Tongue (tissue), 1 donor: ENCODE measurements at regions not wholly inside any gene's neighbourhood (a gene's known extent, or its start where the extent isn't known, plus 50 kb on each side); places are given as distances from the start of the nearest gene placed in this dataset.

Experiments
- DNase-seq: peaks from one replicate; pipeline ENCODE4 v3.0.0-alpha.2; 2015

DNA sequence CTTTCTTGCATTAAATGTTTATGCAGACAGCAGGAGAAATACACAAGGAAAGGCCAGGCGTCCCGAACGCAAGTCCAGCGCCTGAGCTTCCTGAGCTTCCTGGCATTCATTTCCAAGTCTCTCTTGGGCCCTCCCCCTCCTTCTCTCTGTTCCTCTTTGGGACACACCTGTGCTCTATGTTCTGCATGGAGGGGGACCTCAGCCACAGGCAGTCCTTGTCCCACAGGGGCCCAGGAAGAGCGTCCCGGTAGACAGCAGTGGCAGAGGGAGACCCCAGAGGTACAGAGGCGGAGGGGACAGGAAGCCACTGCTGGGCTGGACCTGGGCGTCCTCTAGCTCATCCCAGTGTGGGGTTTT is 221.3 kb downstream of the C9orf50 start:
- peak; percentile 43 for DNase-seq

DNA sequence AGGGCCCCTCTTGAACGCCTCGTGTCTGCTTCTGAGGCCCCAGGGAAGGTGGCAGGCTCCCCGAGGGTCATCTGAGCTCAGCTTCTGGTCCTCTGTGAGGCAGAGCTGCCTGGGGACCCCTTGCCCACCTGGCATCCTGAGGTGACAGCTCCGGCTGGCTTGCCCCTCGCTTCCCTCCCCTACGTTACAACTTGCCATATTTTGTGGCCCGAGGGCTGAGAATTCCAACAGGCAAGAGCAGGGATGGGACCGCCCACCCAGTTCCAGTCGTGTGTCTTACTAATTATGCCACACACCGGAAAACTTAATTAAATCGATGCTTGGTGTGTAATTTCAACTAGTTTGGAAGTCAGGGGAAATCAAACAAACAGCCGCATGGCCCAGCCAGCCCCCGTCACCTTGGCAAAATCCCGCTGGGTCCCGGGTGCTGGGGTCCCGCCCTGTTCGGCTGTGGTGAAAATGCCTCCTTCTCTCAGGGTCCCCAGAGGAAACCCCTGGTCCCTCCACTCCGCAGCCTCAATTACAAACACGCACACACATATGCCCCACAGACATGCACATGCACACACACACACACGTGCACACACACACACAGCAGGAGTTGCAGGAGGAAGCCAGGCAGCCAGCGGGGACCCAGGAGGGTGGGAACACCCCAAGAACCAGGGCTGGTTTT is 221.0 kb upstream of the IER5L start:
- DNase-seq = no peak

DNA sequence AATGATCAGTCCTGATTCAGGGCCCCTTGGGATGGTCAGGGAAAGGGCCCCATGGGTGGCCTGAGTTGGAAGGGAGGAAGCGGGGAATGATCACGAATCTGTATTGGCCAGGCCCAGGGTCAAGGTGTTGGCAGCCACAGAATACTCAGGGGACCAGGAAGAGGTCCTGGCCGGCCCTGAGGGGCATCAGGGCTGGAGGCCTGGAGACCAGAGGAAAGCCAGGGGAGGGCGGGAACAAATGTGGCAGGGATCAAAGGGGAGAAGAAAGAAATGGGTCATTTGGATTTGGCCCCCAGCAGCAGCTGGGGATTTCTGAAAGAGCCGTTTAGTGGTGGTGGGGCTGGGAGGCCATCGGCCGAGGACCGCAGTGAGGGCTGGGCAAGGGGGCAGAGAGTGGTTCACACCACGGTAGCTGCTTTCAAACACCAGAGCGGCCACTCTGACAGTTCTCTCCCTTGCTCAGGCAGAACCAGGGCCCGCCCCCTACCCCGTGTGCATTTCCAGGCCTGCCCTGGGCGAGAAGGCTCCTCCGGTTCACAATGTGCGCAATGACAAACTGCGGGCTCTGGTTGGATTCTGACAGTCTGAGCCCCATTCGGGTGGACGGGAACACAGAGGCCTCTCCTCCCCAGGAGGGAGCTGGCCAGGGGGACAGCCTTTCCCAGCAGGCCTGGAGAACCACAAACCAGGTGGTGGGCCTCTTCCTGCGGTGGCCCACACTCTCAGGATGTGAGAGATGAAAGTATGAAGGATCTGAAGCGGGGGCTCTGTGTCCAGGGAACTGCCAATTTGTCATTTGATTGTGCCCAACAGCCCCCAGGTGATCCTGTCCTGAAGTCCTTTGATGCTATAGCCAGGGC is 220.3 kb upstream of the IER5L start:
- no peak for DNase-seq

DNA sequence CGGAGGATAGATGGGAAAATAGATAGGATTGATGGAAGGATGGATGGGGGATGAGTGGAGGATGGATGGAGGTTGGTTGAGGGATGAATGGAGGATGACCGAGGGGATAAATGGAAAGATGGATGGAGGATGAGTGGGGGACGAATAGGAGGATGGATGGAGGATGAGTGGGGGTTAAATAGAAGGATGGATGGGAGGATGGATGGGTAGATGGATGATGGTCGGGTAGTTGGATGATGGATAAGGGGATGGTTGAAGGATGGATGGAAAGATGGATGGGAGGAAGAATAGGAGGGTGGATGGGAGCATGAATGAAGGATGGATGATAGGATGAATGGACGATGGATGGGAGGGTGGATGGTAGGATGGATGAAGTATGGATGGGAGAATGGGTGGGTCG is 219.3 kb upstream of the IER5L start:
- DNase-seq = no peak

DNA sequence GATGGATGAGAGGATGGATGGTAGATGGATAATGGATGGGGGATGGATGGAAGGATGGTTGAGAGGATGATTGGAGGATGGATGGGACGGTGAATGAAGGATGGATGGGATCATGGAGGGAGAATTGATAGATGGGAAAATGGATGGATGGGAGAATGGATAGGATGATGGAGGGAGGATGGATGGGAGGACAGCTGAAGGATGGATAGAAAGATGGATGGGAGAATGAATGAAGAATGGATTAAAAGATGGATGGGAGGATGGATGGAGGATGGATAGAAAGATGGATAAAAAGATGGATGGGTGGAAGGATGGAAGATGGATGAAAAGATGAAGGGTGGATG is 218.3 kb upstream of the IER5L start:
- no peak for DNase-seq

DNA sequence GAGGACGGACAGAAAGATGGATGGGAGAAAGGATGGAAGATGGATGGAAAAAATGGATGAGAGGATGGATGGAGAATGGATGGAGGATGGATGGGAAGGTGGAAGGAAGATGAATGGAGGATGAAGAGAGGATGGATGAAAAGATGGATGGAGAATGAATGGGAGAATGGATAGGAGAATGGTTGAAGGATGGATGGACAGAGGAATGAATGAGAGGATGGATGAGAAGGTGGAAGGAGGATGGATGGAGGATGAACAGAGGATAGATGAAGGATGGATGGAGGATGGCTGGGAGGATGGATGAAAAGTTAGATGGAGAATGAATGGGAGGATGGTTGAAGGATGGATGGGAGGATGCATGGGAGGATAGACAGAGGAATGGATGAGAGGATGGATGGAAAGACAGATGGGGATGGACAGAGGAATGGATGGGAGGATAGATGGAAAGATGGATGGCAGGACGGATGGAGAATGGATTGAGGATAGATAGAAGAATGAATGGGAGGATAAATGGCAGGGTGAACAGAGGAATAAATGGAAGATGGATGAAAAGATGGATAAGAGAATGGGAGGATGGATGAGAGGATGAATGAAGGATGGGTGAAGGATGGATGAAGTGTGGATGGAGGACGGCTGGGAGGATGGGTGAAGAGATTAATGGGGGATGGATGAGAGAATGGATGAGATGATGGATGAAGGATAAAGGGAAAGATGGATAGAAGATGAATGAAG is 217.7 kb upstream of the IER5L start:
- DNase-seq = no peak

DNA sequence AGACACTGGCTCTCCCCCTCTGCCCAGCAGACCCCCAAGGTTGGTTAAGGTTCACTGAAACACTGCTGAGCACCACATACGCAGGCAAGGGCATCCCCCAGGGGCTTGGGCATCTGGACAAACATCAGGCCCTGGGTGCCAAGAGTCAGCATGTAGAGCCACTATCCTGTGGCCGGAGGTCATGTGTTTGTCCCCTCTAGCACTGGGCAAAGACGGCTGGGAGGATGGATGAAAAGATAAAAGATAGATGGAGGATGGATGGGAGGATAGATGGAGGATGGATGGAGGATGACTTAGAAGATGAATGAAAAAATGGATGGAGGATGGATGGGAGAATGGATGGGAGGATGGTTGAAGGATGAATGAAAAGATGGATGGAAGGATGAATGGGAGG is 216.8 kb upstream of the IER5L start:
- no peak for DNase-seq

DNA sequence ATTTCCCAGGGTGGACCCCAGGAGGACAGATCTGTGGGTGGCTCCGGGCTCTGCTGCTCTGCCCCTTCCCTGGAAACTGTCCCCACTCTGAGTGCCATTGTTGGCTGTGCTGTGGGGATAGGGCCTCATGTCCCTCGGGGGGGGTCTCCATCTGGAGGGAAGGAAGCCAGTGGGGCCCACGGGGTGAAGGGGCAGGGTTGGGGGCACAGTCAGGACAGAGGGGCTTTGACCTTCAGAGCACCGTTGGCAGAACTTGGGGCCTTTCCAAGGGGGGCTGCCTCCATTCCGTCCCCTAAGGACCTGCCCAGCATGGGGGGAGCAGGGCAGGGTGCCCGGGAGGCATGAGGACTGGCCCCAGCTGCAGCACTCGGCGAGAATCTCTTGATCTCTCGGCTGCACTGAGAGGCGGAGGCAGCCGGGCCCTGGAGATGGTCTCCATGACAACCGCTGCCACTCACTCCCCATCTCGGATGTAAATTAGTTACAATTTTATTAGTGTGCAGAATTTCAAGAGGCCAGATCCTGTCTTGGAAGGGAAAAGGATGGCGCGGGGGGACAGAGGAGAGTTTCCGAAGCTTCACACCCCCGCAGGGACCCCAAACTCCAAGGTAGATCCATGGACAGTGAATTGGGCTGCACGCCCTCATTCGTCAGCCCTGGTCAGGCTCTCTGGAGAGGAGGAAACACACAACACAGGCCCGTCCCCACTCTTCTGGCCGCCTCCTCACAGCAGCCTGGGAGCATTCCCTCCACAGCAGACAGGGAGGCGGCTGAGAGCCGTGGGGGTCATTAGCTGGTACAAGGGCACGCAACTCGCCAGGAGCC is 216.2 kb upstream of the IER5L start:
- DNase-seq = peak; percentile 46

DNA sequence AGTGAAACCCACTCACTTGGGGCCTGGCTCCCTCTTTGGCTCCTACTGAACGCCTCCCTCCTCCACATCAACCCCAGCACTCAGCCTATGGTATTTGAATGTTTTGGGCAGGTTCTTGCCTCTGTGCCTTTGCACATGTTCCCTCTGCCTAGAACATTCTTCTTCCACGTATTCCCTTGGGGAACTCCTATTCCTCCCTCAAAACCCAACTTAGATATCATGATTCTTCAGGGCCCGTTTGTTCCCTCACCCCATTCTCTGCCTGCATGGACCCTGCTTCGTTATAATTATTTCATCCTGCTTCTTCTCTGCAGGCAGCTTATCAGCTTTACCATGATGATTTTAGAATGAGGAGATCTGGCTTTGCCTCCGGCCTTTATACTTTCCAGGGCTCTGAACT is 215.0 kb upstream of the IER5L start:
- DNase-seq = no peak

DNA sequence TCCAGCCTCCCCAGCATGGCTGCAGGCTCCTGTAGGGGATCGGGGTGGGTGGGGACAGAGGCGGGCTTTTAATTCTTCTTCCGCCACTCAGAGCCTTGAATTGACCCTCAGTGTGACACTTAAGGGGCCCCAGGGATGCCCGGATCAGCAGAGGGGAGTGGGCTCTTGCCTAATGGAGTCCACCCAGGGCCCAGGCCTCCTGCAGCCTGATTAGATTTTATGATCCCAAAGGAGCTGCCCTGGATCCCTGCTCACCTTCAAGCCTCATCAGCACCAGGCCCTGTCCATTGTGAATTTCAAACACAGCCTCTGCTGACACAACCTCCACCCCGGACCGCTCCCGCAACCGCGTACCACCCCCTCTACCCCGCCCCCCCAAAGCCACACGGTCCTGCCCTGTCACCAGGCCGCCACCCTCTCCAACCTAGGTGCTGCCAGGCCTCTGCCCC is 214.1 kb upstream of the IER5L start:
- DNase-seq = no peak

DNA sequence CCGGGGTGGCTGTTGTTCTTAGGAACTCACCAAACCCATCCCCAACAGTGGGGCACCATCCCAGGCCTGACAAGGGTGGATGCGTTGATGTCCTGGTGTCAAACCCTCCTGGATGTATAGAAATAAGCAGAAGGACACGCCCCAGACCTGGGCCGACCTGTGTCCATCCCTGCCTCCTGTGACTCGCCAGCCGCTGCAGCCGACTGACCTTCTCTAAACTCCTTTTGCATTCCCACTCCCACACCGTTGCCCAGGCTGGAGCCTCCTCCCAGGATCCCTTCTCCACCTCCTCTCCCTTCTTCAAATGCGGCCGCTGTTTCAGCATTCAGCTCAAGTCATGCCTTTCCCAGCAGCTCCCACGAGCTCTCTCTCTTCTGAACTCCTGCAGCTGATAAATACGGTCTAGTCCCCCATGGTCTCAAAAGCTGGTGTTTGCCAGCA is 213.2 kb upstream of the IER5L start:
- no peak for DNase-seq

DNA sequence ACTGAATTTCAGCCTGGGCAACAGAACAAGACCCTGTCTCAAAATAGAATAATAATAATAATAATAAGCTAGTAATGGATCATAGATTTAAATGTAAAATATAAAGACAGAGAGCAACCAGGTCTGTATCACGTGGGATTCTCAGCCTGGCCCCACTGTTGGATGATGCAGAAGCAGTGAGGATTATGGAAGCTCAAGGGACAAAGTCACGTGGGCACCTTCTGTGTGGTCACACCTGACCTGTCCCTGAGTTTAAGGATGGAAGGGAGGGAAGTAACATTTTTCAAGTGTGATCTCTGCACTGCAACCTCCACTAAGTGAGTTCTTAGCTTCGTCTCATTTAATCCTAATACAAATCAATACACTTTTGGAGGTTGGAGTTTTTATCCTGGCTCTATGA is 212.5 kb upstream of the IER5L start:
- no peak for DNase-seq

DNA sequence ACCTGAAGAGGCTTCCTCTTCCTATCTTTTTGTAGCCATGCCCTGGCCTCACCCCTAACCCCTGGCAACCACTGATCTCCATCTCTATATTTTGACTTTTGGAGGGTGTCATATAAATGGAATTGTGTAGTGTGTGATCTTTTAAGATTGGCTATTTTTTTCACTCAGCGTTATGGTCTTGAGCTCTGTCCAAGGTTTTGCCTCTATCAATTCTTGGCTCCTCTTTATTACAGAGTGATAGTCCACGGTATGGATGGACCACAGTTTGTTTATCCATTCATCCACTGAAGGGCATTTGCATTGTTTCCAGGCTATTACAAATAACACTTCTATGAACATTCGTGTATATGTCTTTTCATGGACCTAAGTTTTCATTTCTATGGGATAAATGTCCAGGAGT is 209.8 kb upstream of the IER5L start:
- no peak for DNase-seq

DNA sequence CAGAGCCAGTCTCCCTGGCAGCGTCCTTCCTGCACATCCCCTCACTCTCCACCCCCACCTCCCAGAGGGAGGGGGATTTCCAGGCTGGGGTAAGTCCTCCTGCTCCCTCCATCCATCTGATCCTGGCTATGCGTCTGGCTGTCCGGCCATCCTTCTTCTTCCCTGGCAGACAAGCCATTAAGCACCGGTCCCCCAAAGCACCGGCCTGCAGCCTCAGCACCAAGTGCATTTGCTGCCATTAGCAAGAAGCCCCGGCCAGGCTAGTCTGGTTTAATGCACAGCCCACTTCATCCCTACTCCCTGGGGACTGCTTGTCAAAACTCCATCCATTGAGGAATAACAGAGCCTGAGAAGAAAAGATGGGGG is 208.7 kb upstream of the IER5L start:
- no peak for DNase-seq

DNA sequence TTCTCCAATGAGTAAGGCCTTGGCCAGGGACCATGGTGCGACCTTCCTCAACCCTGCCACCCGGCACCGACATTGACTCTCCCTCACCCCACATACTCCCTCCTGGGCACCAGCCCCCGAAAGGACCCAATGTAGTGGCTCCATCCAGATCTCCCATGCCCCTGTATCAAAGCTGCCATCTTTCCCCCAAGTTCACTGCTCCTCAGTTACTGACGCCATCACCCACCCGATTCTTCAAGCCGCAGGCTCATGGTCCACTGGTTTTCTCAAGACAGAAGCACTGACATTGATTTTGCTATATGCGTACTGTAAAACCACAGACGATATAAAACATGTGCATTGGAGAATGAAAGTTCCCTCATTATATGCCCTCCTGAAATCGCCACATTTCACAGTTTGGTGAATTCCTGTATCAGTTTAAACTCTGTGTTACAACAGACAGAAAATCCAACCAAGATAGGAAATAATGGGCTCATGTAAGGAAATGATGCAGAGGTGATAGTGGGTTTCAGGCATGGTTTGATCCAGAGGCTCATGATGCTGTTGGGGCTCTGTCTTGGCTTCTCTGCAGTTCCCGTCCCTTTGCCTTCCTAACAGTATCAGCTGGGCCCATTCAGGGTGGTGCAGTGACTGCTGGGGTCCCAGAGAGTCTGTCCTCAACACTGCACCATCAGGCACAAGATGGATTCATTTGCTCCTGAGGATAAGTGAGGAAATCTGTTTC is 207.3 kb upstream of the IER5L start:
- no peak for DNase-seq

DNA sequence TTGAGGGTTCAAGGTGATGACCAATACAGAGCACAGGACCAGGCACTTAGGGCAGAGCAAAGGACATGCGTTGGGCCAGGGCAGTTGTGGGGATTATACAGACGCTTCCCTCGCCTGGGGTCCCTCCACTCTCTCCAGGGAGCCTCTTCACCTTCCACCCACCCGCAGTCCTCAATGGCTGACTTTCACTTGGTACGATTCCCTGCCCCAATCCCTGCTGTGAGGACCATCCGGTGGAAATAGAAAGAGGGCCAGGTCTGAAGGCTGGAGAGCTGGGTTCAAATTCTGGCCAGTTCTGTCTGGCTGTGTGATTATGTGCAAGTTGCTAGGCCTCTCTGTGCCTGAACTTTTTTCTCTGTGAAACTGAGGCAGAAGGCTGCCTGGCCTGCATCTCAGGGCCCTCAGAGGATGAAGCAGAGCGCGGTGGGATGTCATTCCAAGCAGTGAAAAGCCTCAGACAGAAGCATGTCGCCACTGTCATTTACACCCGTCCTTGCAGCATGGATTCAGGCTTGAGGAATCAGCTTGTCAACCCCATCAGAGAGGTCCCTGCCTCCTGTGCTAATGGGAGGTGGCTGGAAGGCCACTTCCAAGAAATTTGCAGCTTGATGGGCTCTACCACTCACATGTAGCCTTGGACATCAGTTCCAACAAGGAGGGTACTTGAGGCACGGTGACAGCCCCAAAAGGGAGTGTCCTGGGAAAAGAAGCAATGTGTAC is 206.6 kb upstream of the IER5L start:
- DNase-seq = no peak

DNA sequence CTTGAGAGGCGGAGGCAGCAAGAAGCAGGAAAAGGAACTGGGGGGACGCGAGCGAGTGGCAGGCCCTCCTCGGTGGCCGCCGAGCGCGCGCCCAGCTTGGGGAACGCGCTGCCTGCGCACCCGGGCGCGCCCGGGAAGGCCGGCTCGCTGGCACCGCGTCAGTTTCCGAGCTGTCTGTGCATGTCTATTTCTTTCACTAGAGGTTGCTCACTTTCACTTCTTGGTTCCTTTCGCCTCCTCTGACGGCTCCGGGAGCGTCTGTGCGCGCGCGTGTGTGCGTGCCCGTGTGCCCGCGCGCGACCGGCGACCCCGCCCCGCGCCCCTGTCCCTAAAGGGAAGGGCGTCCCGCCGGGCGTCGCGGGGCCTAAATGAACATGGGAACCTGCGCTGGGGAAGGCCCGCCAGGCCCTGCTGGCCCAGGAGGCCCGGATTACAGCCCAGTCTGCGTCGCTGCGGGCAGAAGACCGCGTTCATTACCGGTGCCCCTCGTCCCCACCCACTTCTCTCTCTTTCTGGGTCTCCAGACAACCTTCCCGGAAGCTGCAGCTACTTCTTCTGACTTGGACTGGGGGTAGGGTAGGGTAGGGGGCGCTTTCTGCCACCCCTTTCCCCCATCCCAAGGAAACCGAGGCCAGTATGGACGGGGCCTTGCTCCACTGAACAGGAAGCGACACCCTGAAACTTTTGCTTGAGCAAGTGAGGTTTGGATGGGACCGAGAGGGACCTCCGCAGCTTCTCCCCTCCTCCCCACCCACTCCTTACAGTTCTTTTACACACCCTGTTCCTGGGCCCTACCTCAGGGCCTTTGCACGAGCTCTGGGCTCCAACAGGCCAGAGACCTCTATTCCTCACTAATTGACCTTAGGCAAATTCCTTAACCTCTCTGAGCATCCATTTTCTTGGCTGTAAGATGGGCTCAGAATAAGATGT is 205.8 kb upstream of the IER5L start:
- peak; percentile 90 for DNase-seq

DNA sequence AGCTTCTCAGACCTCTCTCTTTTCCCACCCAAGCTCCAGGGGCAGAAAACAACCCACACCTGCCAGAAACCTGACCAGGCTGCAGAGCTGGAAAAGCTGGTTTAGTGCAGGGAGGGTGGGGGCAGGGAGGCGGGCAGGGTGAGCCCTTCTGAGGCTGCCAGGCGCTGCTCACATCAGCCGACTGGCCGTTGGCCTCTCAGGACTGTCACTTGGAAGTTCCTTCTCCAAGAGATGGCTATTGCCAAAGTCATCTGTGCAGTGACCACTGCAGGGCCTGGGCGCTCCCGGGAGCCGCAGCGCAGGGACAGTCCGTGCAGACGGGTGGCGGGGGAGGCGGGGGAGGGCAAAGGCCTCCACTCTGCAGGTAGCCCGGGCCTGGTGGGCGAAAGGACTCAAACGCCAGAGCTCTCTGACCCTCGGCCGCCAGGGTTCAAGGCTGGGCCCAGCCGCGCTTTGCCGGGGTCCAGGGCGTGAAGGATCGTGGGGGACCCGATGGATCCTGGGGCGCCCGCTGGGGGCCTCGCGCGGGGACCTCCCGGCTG is 205.0 kb upstream of the IER5L start:
- peak; percentile 77 for DNase-seq

DNA sequence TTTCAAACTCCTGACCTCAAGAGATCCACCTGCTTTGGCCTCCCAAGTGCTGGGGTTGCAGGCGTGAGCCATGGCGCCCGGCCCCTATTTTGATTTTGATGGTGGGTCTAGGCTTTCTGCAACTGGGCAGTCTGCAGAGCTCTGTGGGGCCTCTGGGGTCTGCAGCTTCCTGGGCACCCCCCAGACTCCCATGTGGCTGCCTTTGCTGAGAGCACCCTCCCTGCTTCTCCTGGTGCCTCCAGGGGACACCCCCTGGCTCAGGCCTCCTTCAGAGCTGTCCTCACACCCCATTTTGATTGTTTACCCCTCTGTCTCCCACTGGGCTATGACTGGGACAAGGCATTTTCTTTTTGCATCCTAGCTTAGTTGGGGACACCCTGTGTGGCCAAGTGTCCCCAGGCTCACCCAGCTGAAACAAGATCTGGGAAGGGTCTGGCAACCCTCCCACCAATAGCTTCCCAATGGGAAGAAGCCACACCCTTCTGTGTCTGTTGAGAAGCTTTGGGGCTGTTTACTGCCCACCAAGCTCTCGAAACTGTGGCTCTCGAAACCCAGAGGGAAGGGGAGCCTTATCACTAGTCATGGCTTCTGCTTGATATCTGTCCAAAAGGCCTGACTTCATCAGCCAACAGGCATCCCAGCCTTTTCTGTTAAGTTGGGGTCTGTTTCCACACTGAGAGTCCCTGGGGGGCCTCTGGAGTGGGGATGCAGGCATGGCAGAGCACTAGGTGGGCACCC is 204.4 kb upstream of the IER5L start:
- DNase-seq = no peak
